NB4 (cell line): ENCODE measurements at regions not wholly inside any gene's neighbourhood (a gene's known extent, or its start where the extent isn't known, plus 50 kb on each side); places are given as distances from the start of the nearest gene placed in this dataset.

ENCODE experiments used
- MAX ChIP-seq: IDR thresholded peaks from 2 replicates; pipeline ENCODE4 v1.6.1; 2011; ENCODE audit warnings: low read depth, low read length
- POLR2A ChIP-seq: IDR thresholded peaks from 2 replicates; pipeline ENCODE4 v1.6.1; 2011; ENCODE audit warnings: mild to moderate bottlenecking; ENCODE audit not compliant: insufficient read length; ENCODE audit errors: extremely low read depth
- TF ChIP-seq, protein P1 (sequence below): IDR thresholded peaks from one replicate; pipeline ENCODE4 v1.5.1; 2012; ENCODE audit warnings: low read depth, low read length

DNA sequence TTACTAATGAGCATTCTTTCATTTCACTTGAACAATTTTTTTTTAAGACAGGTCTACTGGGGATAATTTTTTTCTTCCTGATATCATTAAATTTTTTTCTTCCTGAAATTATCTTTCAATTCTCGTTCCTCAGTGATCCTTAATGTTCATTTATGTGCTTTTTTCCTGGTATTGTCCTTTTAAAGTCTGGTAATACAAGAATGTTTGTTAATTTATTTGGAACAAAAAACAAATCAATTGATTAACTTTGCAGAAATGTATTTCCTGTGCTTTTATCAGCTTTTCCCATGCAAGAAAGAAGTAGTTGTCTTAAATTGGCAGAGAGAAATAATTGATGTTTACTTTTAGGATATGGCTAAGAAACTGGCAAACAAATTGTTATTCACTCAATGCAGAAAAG is 945.4 kb upstream of the MIR17HG start:
- TF ChIP-seq, protein P1, sequence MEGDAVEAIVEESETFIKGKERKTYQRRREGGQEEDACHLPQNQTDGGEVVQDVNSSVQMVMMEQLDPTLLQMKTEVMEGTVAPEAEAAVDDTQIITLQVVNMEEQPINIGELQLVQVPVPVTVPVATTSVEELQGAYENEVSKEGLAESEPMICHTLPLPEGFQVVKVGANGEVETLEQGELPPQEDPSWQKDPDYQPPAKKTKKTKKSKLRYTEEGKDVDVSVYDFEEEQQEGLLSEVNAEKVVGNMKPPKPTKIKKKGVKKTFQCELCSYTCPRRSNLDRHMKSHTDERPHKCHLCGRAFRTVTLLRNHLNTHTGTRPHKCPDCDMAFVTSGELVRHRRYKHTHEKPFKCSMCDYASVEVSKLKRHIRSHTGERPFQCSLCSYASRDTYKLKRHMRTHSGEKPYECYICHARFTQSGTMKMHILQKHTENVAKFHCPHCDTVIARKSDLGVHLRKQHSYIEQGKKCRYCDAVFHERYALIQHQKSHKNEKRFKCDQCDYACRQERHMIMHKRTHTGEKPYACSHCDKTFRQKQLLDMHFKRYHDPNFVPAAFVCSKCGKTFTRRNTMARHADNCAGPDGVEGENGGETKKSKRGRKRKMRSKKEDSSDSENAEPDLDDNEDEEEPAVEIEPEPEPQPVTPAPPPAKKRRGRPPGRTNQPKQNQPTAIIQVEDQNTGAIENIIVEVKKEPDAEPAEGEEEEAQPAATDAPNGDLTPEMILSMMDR, result no peak
- TF ChIP-seq POLR2A (no peak), MAX (no peak)
